SK-N-SH (cell line): ENCODE measurements at regions not wholly inside any gene's neighbourhood (a gene's known extent, or its start where the extent isn't known, plus 50 kb on each side); places are given as distances from the start of the nearest gene placed in this dataset.

Experiments used
- CTCF ChIA-PET: fragments of 300-600, 350-600 bp; formaldehyde crosslinking; extraction: SDS; loops from one replicate; lab custom pipeline; 2021; lab: Yijun Ruan, JAX
- POLR2A ChIA-PET: fragments of 350-600 bp; sonication (Branson Sonifier 250); formaldehyde crosslinking; extraction: SDS; loops from one replicate; lab custom pipeline; 2020; ENCODE audit warnings: antibody characterized with exemption, inconsistent platforms; lab: Yijun Ruan, JAX
- DNase-seq: peaks from one replicate; pipeline ENCODE4 v3.0.0; 2012
- H2AFZ ChIP-seq: fragments of 200-600 bp; sonication (generic); 2 replicates; pipeline ENCODE4 v1.8.1; 2016; ENCODE audit warnings: antibody characterized with exemption, mild to moderate bottlenecking, low read depth
- H3F3A ChIP-seq: fragments of 200-600 bp; sonication (generic); replicated peaks from 2 replicates; pipeline ENCODE3; 2016; ENCODE audit warnings: antibody characterized with exemption, mild to moderate bottlenecking; ENCODE audit not compliant: insufficient read depth
- H3K27ac ChIP-seq, 2 experiments: fragments of 200-500 bp in 1 of 2; fragments of 200-600 bp in 1 of 2; sonication (Bioruptor generic) in 1 of 2; sonication (generic), shearing (Covaris generic) in 1 of 2; 2 replicates each; pipeline versions ENCODE4 v1.5.1 to v1.6.1; 2014 to 2016; ENCODE audit warnings: low read depth in 2 of 2, inconsistent platforms in 1 of 2, low read length in 1 of 2, mild to moderate bottlenecking in 1 of 2, mixed read lengths in 1 of 2
- H3K27me3 ChIP-seq: fragments of 200-600 bp; sonication (generic), shearing (Covaris generic); 2 replicates; pipeline ENCODE4 v1.6.1; 2016; ENCODE audit warnings: mixed run types; ENCODE audit not compliant: insufficient read depth
- H3K36me3 ChIP-seq, 2 experiments: fragments of 200-500 bp in 1 of 2; fragments of 200-600 bp in 1 of 2; sonication (Bioruptor generic) in 1 of 2; sonication (generic) in 1 of 2; replicated peaks in 1 of 2; 2 replicates each; pipeline versions ENCODE3 to v1.5.1; 2014 to 2016; ENCODE audit warnings: low read length in 1 of 2, mild to moderate bottlenecking in 1 of 2; ENCODE audit not compliant: insufficient read depth in 2 of 2, control insufficient read depth in 1 of 2
- H3K4me1 ChIP-seq, 2 experiments: fragments of 200-500 bp in 1 of 2; fragments of 200-600 bp in 1 of 2; sonication (Bioruptor generic) in 1 of 2; sonication (generic), shearing (Covaris generic) in 1 of 2; 2 replicates each; pipeline versions ENCODE4 v1.5.1 to v1.6.1; 2014 to 2016; ENCODE audit warnings: low read depth in 1 of 2, low read length in 1 of 2, mixed run types in 1 of 2; ENCODE audit not compliant: insufficient read depth in 2 of 2, control insufficient read depth in 1 of 2
- H3K4me2 ChIP-seq: fragments of 200-600 bp; sonication (generic), shearing (Covaris generic); 2 replicates; pipeline ENCODE4 v1.6.1; 2017; ENCODE audit warnings: mixed run types
- H3K4me3 ChIP-seq, 2 experiments: fragments of 200-500 bp in 1 of 2; fragments of 200-600 bp in 1 of 2; sonication (Bioruptor generic) in 1 of 2; sonication (generic), shearing (Covaris generic) in 1 of 2; 2 replicates each; pipeline versions ENCODE4 v1.5.1 to v1.8.1; 2014 to 2016; ENCODE audit warnings: low read depth in 2 of 2, inconsistent platforms in 1 of 2, low read length in 1 of 2, mild to moderate bottlenecking in 1 of 2, mixed read lengths in 1 of 2, moderate library complexity in 1 of 2
- H3K79me2 ChIP-seq: fragments of 200-600 bp; sonication (generic); 2 replicates; pipeline ENCODE4 v1.8.1; 2017; ENCODE audit warnings: mild to moderate bottlenecking; ENCODE audit not compliant: insufficient read depth
- H3K9ac ChIP-seq: fragments of 200-600 bp; sonication (generic); 2 replicates; pipeline ENCODE4 v1.6.1; 2017; ENCODE audit warnings: mixed run types
- H3K9me2 ChIP-seq: fragments of 200-600 bp; sonication (generic); 2 replicates; pipeline ENCODE4 v1.6.1; 2017; ENCODE audit warnings: mixed run types
- H3K9me3 ChIP-seq: fragments of 200-600 bp; sonication (generic); 2 replicates; pipeline ENCODE4 v1.6.1; 2017; ENCODE audit warnings: mixed run types, mild to moderate bottlenecking, moderate library complexity
- H4K20me1 ChIP-seq: fragments of 200-600 bp; sonication (generic); 2 replicates; pipeline ENCODE4 v1.6.1; 2017; ENCODE audit warnings: mild to moderate bottlenecking, mixed run types; ENCODE audit not compliant: insufficient read depth
- EZH2phosphoT487 ChIP-seq: fragments of 200-600 bp; sonication (generic); IDR thresholded peaks from 2 replicates; pipeline ENCODE4 v1.6.1; 2017; ENCODE audit warnings: low read depth, mixed run types, mild to moderate bottlenecking, antibody characterized with exemption, moderate library complexity, borderline replicate concordance
- FOSL2 ChIP-seq: IDR thresholded peaks from 2 replicates; pipeline ENCODE4 v1.4.0; 2012; ENCODE audit warnings: low read depth, mild to moderate bottlenecking, moderate library complexity, borderline replicate concordance
- GABPA ChIP-seq: IDR thresholded peaks from 2 replicates; pipeline ENCODE4 v1.4.0; 2012; ENCODE audit warnings: low read depth, mild to moderate bottlenecking
- GATA2 ChIP-seq: sonication (generic); formaldehyde crosslinking; IDR thresholded peaks from 2 replicates; pipeline ENCODE4 v1.5.0; 2020; ENCODE audit warnings: mild to moderate bottlenecking, missing genetic modification reagents
- MEF2A ChIP-seq: IDR thresholded peaks from 2 replicates; pipeline ENCODE4 v1.4.0; 2012; ENCODE audit warnings: low read depth, borderline replicate concordance
- MXI1 ChIP-seq: IDR thresholded peaks from 2 replicates; pipeline ENCODE4 v1.6.1; 2012; ENCODE audit warnings: mild to moderate bottlenecking, low read depth, low read length, improper control_type of control experiment
- POLR2AphosphoS5 ChIP-seq: IDR thresholded peaks from 2 replicates; pipeline ENCODE4 v1.6.1; 2012; ENCODE audit warnings: low read depth, low read length
- RAD21 ChIP-seq: IDR thresholded peaks from 2 replicates; pipeline ENCODE4 v1.6.1; 2012; ENCODE audit warnings: mild to moderate bottlenecking, low read length
- RCOR1 ChIP-seq: fragments of 150-350 bp; IDR thresholded peaks from 2 replicates; pipeline ENCODE4 v1.6.1; 2017; ENCODE audit warnings: antibody characterized with exemption, low read length
- REST ChIP-seq: IDR thresholded peaks from 2 replicates; pipeline ENCODE4 v1.6.1; 2012; ENCODE audit warnings: mild to moderate bottlenecking, low read depth, low read length, moderate library complexity
- RXRA ChIP-seq: IDR thresholded peaks from 2 replicates; pipeline ENCODE4 v1.4.0; 2012; ENCODE audit warnings: low read depth, mild to moderate bottlenecking, borderline replicate concordance
- TCF12 ChIP-seq: IDR thresholded peaks from 2 replicates; pipeline ENCODE4 v1.4.0; 2012
- TEAD4 ChIP-seq: IDR thresholded peaks from 2 replicates; pipeline ENCODE4 v1.4.0; 2012; ENCODE audit warnings: mild to moderate bottlenecking, borderline replicate concordance; ENCODE audit not compliant: insufficient read depth
- USF2 ChIP-seq: fragments of 150-350 bp; IDR thresholded peaks from 2 replicates; pipeline ENCODE4 v1.6.1; 2017; ENCODE audit warnings: antibody characterized with exemption, low read length, low read depth, borderline replicate concordance
- YY1 ChIP-seq: IDR thresholded peaks from 2 replicates; pipeline ENCODE4 v1.4.0; 2012; ENCODE audit warnings: low read depth, mild to moderate bottlenecking
- WGBS: methylation state at CpG from one replicate; pipeline ENCODE4 v1.1.6; 2017; ENCODE audit warnings: low lambda C conversion rate; 5-methylcytosine and 5-hydroxymethylcytosine counted together
- TF ChIP-seq, protein P1 (sequence below): IDR thresholded peaks from 2 replicates; pipeline ENCODE4; 2012
- TF ChIP-seq, protein P2 (sequence below): fragments of 150-350 bp; IDR thresholded peaks from 2 replicates; pipeline ENCODE4 v1.6.1; 2016; ENCODE audit warnings: mild to moderate bottlenecking, low read depth, low read length
- TF ChIP-seq, protein P3 (sequence below): IDR thresholded peaks from 2 replicates; pipeline ENCODE4 v1.4.0; 2012; ENCODE audit warnings: low read depth, borderline replicate concordance

DNA sequence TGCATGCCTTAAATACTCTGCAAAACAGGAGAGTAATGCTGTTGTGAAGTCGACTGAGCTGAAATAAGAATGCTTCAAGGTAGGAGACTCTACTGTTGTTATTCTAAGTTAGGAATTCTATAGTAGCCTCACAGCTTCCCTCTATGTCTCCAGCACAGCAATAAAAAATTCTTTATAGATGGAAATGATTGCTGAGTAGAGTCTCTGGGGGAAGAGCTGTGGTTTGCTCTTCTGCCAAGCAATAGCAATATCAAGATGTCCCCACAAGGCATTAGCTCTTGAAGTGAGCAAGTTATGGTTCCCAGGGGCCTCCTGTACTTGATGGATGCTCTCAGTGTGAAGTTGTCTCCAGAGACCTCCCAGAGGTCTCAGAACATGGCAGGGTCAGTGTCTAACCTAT lies 880.6 kb upstream of the FRG1 start:
- H4K20me1 ChIP-seq = no peaks in the 10 kb centered on the region
- H3K9ac ChIP-seq = no peak overlapping the region
- WGBS = 22% methylated on average over 1 of the region's 1 CpG
- H3K36me3 ChIP-seq = no peaks in the 10 kb centered on the region
- H3K9me2 ChIP-seq = no peaks in the 10 kb centered on the region
- H3K79me2 ChIP-seq = no peaks in the 10 kb centered on the region
- DNase-seq = no peak
- H3K27me3 ChIP-seq = no peaks in the 10 kb centered on the region
- H2AFZ ChIP-seq = no peak overlapping the region
- CTCF ChIA-PET = no interaction called here
- no peak overlapping the region for H3K4me3 ChIP-seq
- TF ChIP-seq RAD21 (no peak), REST (no peak)
- TF ChIP-seq, all 33 proteins: peak for 0
- Histone ChIP-seq H3K4me1 (no peaks in the 10 kb centered on the region; a peak in 1 of 4 replicates), H3F3A (no peaks in the 10 kb centered on the region), H3K9me3 (no peaks in the 10 kb centered on the region), H3K4me2 (no peak overlapping the region), H3K27ac (no peak overlapping the region)
- POLR2A ChIA-PET = no interaction called here

DNA sequence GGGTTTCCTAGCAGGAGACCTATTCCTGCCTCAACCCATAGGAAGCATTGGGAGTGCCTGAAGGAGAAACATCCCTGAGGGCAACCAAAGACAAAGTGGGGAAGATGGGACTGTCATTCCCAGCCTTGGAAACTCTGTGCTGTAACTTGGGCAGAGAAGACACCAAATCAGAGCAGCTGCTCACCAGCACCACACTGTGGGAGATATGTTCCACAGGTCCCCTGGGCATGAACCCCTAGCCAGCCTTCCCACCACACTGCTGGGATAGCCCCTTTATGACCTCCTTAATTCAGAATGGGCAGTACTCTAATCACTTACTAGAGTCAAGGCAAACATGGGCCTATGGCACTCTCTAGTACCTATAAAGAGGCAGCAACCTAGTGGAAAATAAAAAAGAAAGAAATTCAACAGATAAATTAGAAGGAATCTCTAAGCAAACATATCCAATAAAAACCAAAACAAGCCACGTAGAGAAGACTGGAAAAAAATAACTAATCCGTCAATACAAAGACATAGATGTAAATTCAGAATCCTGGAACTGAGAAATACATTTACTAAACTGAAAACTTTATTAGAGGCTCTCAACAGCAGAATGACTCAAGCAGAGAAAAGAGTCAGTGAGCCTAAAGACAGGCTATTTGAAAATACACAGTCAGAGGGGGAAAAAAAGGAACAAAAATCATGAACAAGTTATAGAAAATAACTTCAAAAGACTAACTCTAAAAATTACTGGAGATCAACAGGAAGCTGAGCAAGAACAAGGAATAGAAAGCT lies 878.4 kb upstream of the FRG1 start:
- Histone ChIP-seq H2AFZ (no peak overlapping the region), H3K4me3 (no peak overlapping the region), H3K27ac (no peak overlapping the region), H3K79me2 (no peaks in the 10 kb centered on the region), H3K9me2 (no peaks in the 10 kb centered on the region), H3K4me2 (no peak overlapping the region), H3K4me1 (no peaks in the 10 kb centered on the region; a peak in 1 of 4 replicates), H3K9me3 (no peaks in the 10 kb centered on the region), H3K36me3 (no peaks in the 10 kb centered on the region), H3K9ac (no peak overlapping the region), H4K20me1 (no peaks in the 10 kb centered on the region), H3F3A (no peaks in the 10 kb centered on the region), H3K27me3 (no peaks in the 10 kb centered on the region)
- ChIA-PET POLR2A (no interaction called here), CTCF (interaction anchor here (1.0 to 1.3 kb wide), 2 partner anchors 10 to 63 kb away, joined by 3 read pairs; no protein-coding TSS in a partner anchor)
- DNase-seq = no peak
- WGBS = 29% methylated on average over 2 of the region's 2 CpGs
- TF ChIP-seq RXRA = no peak
- TF ChIP-seq FOSL2 = no peak
- no peak for TF ChIP-seq GABPA
- TF ChIP-seq TCF12 = no peak
- TF ChIP-seq YY1 = no peak
- TF ChIP-seq, protein P1, sequence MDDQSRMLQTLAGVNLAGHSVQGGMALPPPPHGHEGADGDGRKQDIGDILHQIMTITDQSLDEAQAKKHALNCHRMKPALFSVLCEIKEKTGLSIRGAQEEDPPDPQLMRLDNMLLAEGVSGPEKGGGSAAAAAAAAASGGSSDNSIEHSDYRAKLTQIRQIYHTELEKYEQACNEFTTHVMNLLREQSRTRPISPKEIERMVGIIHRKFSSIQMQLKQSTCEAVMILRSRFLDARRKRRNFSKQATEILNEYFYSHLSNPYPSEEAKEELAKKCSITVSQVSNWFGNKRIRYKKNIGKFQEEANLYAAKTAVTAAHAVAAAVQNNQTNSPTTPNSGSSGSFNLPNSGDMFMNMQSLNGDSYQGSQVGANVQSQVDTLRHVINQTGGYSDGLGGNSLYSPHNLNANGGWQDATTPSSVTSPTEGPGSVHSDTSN = no peak
- TF ChIP-seq MEF2A = no peak
- TF ChIP-seq MXI1 = no peak
- TF ChIP-seq, protein P2, sequence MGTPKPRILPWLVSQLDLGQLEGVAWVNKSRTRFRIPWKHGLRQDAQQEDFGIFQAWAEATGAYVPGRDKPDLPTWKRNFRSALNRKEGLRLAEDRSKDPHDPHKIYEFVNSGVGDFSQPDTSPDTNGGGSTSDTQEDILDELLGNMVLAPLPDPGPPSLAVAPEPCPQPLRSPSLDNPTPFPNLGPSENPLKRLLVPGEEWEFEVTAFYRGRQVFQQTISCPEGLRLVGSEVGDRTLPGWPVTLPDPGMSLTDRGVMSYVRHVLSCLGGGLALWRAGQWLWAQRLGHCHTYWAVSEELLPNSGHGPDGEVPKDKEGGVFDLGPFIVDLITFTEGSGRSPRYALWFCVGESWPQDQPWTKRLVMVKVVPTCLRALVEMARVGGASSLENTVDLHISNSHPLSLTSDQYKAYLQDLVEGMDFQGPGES = no peak
- TF ChIP-seq TEAD4 = no peak
- no peak for TF ChIP-seq USF2
- TF ChIP-seq POLR2AphosphoS5 = no peak
- TF ChIP-seq RCOR1 = no peak
- TF ChIP-seq, protein P3, sequence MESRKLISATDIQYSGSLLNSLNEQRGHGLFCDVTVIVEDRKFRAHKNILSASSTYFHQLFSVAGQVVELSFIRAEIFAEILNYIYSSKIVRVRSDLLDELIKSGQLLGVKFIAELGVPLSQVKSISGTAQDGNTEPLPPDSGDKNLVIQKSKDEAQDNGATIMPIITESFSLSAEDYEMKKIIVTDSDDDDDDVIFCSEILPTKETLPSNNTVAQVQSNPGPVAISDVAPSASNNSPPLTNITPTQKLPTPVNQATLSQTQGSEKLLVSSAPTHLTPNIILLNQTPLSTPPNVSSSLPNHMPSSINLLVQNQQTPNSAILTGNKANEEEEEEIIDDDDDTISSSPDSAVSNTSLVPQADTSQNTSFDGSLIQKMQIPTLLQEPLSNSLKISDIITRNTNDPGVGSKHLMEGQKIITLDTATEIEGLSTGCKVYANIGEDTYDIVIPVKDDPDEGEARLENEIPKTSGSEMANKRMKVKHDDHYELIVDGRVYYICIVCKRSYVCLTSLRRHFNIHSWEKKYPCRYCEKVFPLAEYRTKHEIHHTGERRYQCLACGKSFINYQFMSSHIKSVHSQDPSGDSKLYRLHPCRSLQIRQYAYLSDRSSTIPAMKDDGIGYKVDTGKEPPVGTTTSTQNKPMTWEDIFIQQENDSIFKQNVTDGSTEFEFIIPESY = no peak
- no peak for TF ChIP-seq GATA2 (CRISPR knock-in tag)
- TF ChIP-seq EZH2phosphoT487 = no peak
